ENCODE measurements at regions not wholly inside any gene's neighbourhood (a gene's known extent, or its start where the extent isn't known, plus 50 kb on each side); places are given as distances from the start of the nearest gene placed in this dataset.

- no peaks in the 10 kb centered on the region for H3K27me3 Mint-ChIP-seq (ENCODE audit: low read depth)
- DNase-seq (ENCODE audit: low spot score in 2 of 2, unreplicated experiment in 2 of 2): no peak
Measured at GRCh38 chr21:39124681-39125251, 58.5 kb downstream of the PSMG1 start.

GRCh38 chr21:39123375-39123774, 59.9 kb downstream of the PSMG1 start:
- Mint-ChIP-seq H3K36me3 (peaks cover 2% of the 10 kb centered on the region), H3K27me3 (ENCODE audit: low read depth) (peaks cover 1% of the 10 kb centered on the region), H3K4me1 (peaks cover 2% of the 10 kb centered on the region), H3K4me3 (no peak overlapping the region), H3K9me3 (peaks cover 20% of the 10 kb centered on the region), H3K27ac (no peak overlapping the region)
- DNase-seq (ENCODE audit: low spot score in 2 of 2, unreplicated experiment in 2 of 2): no peak
- no peak for TF ChIP-seq CTCF (IDR thresholded peaks at IDR 0.05; ENCODE audit: unreplicated experiment)

More at GRCh38 chr21:39124681-39125251, 58.5 kb downstream of the PSMG1 start:
- TF ChIP-seq CTCF (IDR thresholded peaks at IDR 0.05; ENCODE audit: unreplicated experiment): no peak
- Mint-ChIP-seq H3K27ac (no peak overlapping the region), H3K9me3 (peaks cover 20% of the 10 kb centered on the region), H3K36me3 (peaks cover 2% of the 10 kb centered on the region), H3K4me1 (peaks cover 2% of the 10 kb centered on the region), H3K4me3 (no peak overlapping the region)

- Mint-ChIP-seq H3K4me1 (peaks cover 2% of the 10 kb centered on the region), H3K36me3 (peaks cover 2% of the 10 kb centered on the region), H3K27me3 (ENCODE audit: low read depth) (peaks cover 1% of the 10 kb centered on the region), H3K9me3 (peaks cover 20% of the 10 kb centered on the region), H3K4me3 (no peak overlapping the region), H3K27ac (no peak overlapping the region)
- no peak for TF ChIP-seq CTCF (IDR thresholded peaks at IDR 0.05; ENCODE audit: unreplicated experiment)
- DNase-seq (ENCODE audit: low spot score in 2 of 2, unreplicated experiment in 2 of 2): no peak
Measured at GRCh38 chr21:39121600-39122355, 61.5 kb downstream of the PSMG1 start.

- H3K36me3 Mint-ChIP-seq: peaks cover 2% of the 10 kb centered on the region
- no peak for TF ChIP-seq CTCF (IDR thresholded peaks at IDR 0.05; ENCODE audit: unreplicated experiment)
- DNase-seq (ENCODE audit: low spot score in 2 of 2, unreplicated experiment in 2 of 2): no peak
Measured at GRCh38 chr21:39120876-39121599, 62.2 kb downstream of the PSMG1 start.

GRCh38 chr21:39119891-39120290, 63.4 kb downstream of the PSMG1 start:
- H3K4me1 Mint-ChIP-seq: no peaks in the 10 kb centered on the region
- peaks cover 1% of the 10 kb centered on the region for H3K27me3 Mint-ChIP-seq (ENCODE audit: low read depth)
- no peak for TF ChIP-seq CTCF (IDR thresholded peaks at IDR 0.05; ENCODE audit: unreplicated experiment)
- H3K9me3 Mint-ChIP-seq: peaks cover 20% of the 10 kb centered on the region
- H3K4me3 Mint-ChIP-seq: no peak overlapping the region
- no peak overlapping the region for H3K27ac Mint-ChIP-seq
- no peak for DNase-seq (ENCODE audit: low spot score in 2 of 2, unreplicated experiment in 2 of 2)
- peaks cover 2% of the 10 kb centered on the region for H3K36me3 Mint-ChIP-seq

More at GRCh38 chr21:39120876-39121599, 62.2 kb downstream of the PSMG1 start:
- peaks cover 2% of the 10 kb centered on the region for H3K4me1 Mint-ChIP-seq
- peaks cover 20% of the 10 kb centered on the region for H3K9me3 Mint-ChIP-seq
- H3K4me3 Mint-ChIP-seq: no peak overlapping the region
- peaks cover 1% of the 10 kb centered on the region for H3K27me3 Mint-ChIP-seq (ENCODE audit: low read depth)
- H3K27ac Mint-ChIP-seq: no peak overlapping the region

All from mesothelial cell of epicardium (in vitro differentiated cells).